ENCODE measurements at regions not wholly inside any gene's neighbourhood (a gene's known extent, or its start where the extent isn't known, plus 50 kb on each side); places are given as distances from the start of the nearest gene placed in this dataset.

GRCh38 chr1:73576083-73576482, 621.9 kb downstream of the LRRIQ3 start:
- POLR2A ChIA-PET: no interaction called here
- no peak for DNase-seq (ENCODE audit: low read depth)

GRCh38 chr1:73564294-73564693, 633.7 kb downstream of the LRRIQ3 start:
- ChIA-PET CTCF (no interaction called here), POLR2A (no interaction called here)
- H3K27me3 ChIP-seq (ENCODE audit: control insufficient read depth, insufficient read depth, low read length): no peaks in the 10 kb centered on the region
- H3K4me3 ChIP-seq (ENCODE audit: low read depth, low read length): no peak overlapping the region
- no peaks in the 10 kb centered on the region for H3K36me3 ChIP-seq (ENCODE audit: control insufficient read depth, insufficient read depth, low read length)
- no peak for DNase-seq (ENCODE audit: low read depth)
- no peak for TF ChIP-seq CTCF (IDR thresholded peaks at IDR 0.05; ENCODE audit: insufficient read depth, low read depth, low read length)

More at GRCh38 chr1:73576083-73576482, 621.9 kb downstream of the LRRIQ3 start:
- Histone ChIP-seq H3K4me3 (ENCODE audit: low read depth, low read length) (no peak overlapping the region), H3K27me3 (ENCODE audit: control insufficient read depth, insufficient read depth, low read length) (no peaks in the 10 kb centered on the region), H3K36me3 (ENCODE audit: control insufficient read depth, insufficient read depth, low read length) (no peaks in the 10 kb centered on the region)
- CTCF ChIA-PET: interaction anchor here (0.5 kb wide), 1 partner anchor 28 kb away, joined by 3 read pairs; no protein-coding TSS in a partner anchor
- TF ChIP-seq CTCF (IDR thresholded peaks at IDR 0.05; ENCODE audit: insufficient read depth, low read depth, low read length): no peak

DNA sequence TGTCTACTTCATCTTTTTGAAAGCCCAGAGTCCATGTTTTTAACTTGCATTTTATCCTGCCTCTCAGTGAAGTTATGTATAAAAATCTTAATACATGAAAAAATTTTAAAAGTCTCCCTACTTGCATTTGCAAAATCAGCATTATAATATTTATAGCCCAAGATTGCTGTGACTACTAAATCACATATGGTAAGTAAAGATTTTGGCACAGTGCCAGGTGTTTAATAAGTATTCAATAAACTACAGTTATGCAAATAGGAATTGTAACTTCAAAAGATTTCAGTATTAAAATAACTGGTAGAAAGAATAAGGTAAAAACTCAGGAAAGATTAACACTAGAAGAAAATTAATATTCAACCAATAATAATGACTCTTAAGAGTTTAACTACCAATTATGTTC, 641.7 kb downstream of the LRRIQ3 start:
- ChIA-PET CTCF (interaction anchor here (0.6 kb wide), 1 partner anchor 112 kb away, joined by 3 read pairs; no protein-coding TSS in a partner anchor), POLR2A (no interaction called here)
- Histone ChIP-seq H3K36me3 (ENCODE audit: control insufficient read depth, insufficient read depth, low read length) (no peaks in the 10 kb centered on the region), H3K27me3 (ENCODE audit: control insufficient read depth, insufficient read depth, low read length) (no peaks in the 10 kb centered on the region), H3K4me3 (ENCODE audit: low read depth, low read length) (no peak overlapping the region)
- no peak for TF ChIP-seq CTCF (IDR thresholded peaks at IDR 0.05; ENCODE audit: insufficient read depth, low read depth, low read length)
- no peak for DNase-seq (ENCODE audit: low read depth)

GRCh38 chr1:73537400-73537799, 660.6 kb downstream of the LRRIQ3 start:
- Histone ChIP-seq H3K4me3 (ENCODE audit: low read depth, low read length) (no peak overlapping the region), H3K27me3 (ENCODE audit: control insufficient read depth, insufficient read depth, low read length) (no peaks in the 10 kb centered on the region), H3K36me3 (ENCODE audit: control insufficient read depth, insufficient read depth, low read length) (no peaks in the 10 kb centered on the region)
- CTCF ChIA-PET: no interaction called here
- POLR2A ChIA-PET: no interaction called here
- no peak for DNase-seq (ENCODE audit: low read depth)
- TF ChIP-seq CTCF (IDR thresholded peaks at IDR 0.05; ENCODE audit: insufficient read depth, low read depth, low read length): no peak

- DNase-seq (ENCODE audit: low read depth): no peak
- POLR2A ChIA-PET: no interaction called here
- Histone ChIP-seq H3K36me3 (ENCODE audit: control insufficient read depth, insufficient read depth, low read length) (no peaks in the 10 kb centered on the region), H3K27me3 (ENCODE audit: control insufficient read depth, insufficient read depth, low read length) (no peaks in the 10 kb centered on the region), H3K4me3 (ENCODE audit: low read depth, low read length) (no peak overlapping the region)
- CTCF ChIA-PET: no interaction called here
- no peak for TF ChIP-seq CTCF (IDR thresholded peaks at IDR 0.05; ENCODE audit: insufficient read depth, low read depth, low read length)
Measured at GRCh38 chr1:73517603-73518191, 680.3 kb downstream of the LRRIQ3 start.

Data from BJ (cell line).